ENCODE measurements at regions not wholly inside any gene's neighbourhood (a gene's known extent, or its start where the extent isn't known, plus 50 kb on each side); places are given as distances from the start of the nearest gene placed in this dataset.

DNA sequence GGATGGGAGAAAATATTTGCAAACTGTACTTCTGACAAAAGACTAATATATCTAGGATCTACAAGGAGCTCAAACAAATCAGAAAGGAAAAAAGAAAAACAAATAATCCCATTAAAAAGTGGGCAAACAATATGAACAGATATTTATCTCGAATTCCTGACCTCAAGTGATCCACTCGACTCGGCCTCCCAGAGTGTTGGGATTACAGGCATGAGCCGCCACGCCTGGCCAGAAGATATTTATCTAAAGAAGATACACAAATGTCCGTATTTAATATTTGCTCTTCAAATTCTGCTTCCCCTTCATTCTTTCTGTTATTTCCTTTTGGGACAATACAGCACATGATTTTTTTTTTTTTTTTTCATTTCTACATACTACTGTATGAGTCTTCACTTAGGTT lies 151.7 kb upstream of the GRM7 start:
- no peaks in the 10 kb centered on the region for H3K36me3 ChIP-seq (ENCODE audit: low read depth)
- no peaks in the 10 kb centered on the region for H3K4me1 ChIP-seq (replicated peaks; ENCODE audit: insufficient read depth)
- no TSS peak for BruUV-seq (replicated peaks)
- H3K9me3 ChIP-seq (ENCODE audit: insufficient read depth, low read depth): no peaks in the 10 kb centered on the region
- H3K4me3 ChIP-seq: no peak overlapping the region
- POLR2A ChIA-PET (ENCODE audit: unreplicated experiment): no interaction called here
- H3K79me2 ChIP-seq (ENCODE audit: low read depth): no peaks in the 10 kb centered on the region
- intact Hi-C loops (cut with micrococcal nuclease; ENCODE audit: unreplicated experiment): no loop called here
- H3K27me3 ChIP-seq (ENCODE audit: insufficient read depth, low read depth): 0 out of 2 replicates have a peak, but pooled peaks cover 2% of the 10 kb centered on the region
- H3K9me2 ChIP-seq (ENCODE audit: insufficient read depth): no peaks in the 10 kb centered on the region
- H3K27ac ChIP-seq: no peak overlapping the region
- DNase-seq: no peak
- no peaks in the 10 kb centered on the region for H3F3A ChIP-seq (ENCODE audit: insufficient read depth, low read depth)
- CTCF ChIA-PET: no interaction called here
- H2AFZ ChIP-seq: no peak overlapping the region
- no peak overlapping the region for H3K4me2 ChIP-seq
- TF ChIP-seq EZH2 (IDR thresholded peaks at IDR 0.05; ENCODE audit: low read depth): no peak
- H4K20me1 ChIP-seq (ENCODE audit: insufficient read depth): no peaks in the 10 kb centered on the region

DNA sequence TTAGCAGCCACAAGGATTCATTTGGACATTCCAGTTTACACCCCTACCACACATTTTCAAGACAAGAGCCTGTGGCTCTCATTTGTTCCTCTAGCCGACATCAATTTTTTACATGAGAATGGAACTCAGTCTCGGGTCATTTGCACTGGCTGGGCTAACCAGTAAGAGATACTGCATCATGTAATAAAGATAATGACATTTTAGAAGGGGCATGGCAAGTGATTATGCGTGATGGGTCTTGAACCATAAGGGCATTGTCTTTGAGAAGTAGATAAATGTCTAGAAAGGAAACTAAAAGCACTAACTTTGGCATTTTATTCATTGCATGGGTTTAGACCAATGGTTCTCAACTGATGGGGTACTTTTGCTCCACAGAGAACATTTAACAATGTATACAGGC lies 146.0 kb upstream of the GRM7 start:
- Histone ChIP-seq H3K9me3 (ENCODE audit: insufficient read depth, low read depth) (no peaks in the 10 kb centered on the region), H3K27ac (no peak overlapping the region), H3K4me2 (no peak overlapping the region), H2AFZ (no peak overlapping the region), H3K79me2 (ENCODE audit: low read depth) (no peaks in the 10 kb centered on the region), H3K36me3 (ENCODE audit: low read depth) (no peaks in the 10 kb centered on the region), H3K27me3 (ENCODE audit: insufficient read depth, low read depth) (no peaks in the 10 kb centered on the region), H3K4me3 (no peak overlapping the region), H4K20me1 (ENCODE audit: insufficient read depth) (no peaks in the 10 kb centered on the region), H3K4me1 (replicated peaks; ENCODE audit: insufficient read depth) (no peaks in the 10 kb centered on the region), H3F3A (ENCODE audit: insufficient read depth, low read depth) (no peaks in the 10 kb centered on the region), H3K9me2 (ENCODE audit: insufficient read depth) (no peaks in the 10 kb centered on the region)
- ChIA-PET CTCF (no interaction called here), POLR2A (ENCODE audit: unreplicated experiment) (no interaction called here)
- DNase-seq: no peak
- TF ChIP-seq EZH2 (IDR thresholded peaks at IDR 0.05; ENCODE audit: low read depth): no peak
- TF ChIP-seq, protein P1, sequence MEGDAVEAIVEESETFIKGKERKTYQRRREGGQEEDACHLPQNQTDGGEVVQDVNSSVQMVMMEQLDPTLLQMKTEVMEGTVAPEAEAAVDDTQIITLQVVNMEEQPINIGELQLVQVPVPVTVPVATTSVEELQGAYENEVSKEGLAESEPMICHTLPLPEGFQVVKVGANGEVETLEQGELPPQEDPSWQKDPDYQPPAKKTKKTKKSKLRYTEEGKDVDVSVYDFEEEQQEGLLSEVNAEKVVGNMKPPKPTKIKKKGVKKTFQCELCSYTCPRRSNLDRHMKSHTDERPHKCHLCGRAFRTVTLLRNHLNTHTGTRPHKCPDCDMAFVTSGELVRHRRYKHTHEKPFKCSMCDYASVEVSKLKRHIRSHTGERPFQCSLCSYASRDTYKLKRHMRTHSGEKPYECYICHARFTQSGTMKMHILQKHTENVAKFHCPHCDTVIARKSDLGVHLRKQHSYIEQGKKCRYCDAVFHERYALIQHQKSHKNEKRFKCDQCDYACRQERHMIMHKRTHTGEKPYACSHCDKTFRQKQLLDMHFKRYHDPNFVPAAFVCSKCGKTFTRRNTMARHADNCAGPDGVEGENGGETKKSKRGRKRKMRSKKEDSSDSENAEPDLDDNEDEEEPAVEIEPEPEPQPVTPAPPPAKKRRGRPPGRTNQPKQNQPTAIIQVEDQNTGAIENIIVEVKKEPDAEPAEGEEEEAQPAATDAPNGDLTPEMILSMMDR (conservative IDR thresholded peaks at IDR 0.05): no peak
- no TSS peak for BruUV-seq (replicated peaks)
- intact Hi-C loops (cut with micrococcal nuclease; ENCODE audit: unreplicated experiment): loop anchor here (5.0 kb wide), 1 partner anchor 313 kb away; no protein-coding TSS in a partner anchor

DNA sequence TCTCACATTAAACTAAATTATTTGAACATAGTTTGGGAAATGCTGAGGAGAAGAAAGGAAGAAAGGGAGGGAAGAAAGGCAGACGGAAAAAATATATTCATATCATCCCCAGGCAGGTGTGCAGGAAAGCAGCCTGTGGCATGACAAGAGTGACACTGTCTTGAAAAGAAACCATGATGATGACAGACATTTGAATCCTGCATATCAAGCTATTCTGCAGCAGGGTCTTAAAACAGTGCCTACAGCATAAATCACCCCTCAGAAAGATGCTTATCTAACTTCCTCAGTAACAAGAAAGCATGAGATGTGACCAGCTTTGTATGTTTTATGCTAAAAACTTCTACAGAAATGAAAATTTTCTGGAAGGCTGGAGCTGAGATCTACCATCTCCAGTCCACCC lies 144.5 kb upstream of the GRM7 start:
- Histone ChIP-seq H3K27ac (no peak overlapping the region), H3K4me1 (replicated peaks; ENCODE audit: insufficient read depth) (no peaks in the 10 kb centered on the region), H3F3A (ENCODE audit: insufficient read depth, low read depth) (no peaks in the 10 kb centered on the region), H2AFZ (no peak overlapping the region), H3K4me2 (no peak overlapping the region), H3K4me3 (no peak overlapping the region), H3K9me2 (ENCODE audit: insufficient read depth) (no peaks in the 10 kb centered on the region), H4K20me1 (ENCODE audit: insufficient read depth) (no peaks in the 10 kb centered on the region), H3K9me3 (ENCODE audit: insufficient read depth, low read depth) (no peaks in the 10 kb centered on the region), H3K27me3 (ENCODE audit: insufficient read depth, low read depth) (no peaks in the 10 kb centered on the region), H3K79me2 (ENCODE audit: low read depth) (no peaks in the 10 kb centered on the region), H3K36me3 (ENCODE audit: low read depth) (no peaks in the 10 kb centered on the region)
- CTCF ChIA-PET: no interaction called here
- intact Hi-C loops (cut with micrococcal nuclease; ENCODE audit: unreplicated experiment): no loop called here
- no peak for DNase-seq
- POLR2A ChIA-PET (ENCODE audit: unreplicated experiment): no interaction called here
- TF ChIP-seq EZH2 (IDR thresholded peaks at IDR 0.05; ENCODE audit: low read depth): no peak
- TF ChIP-seq, protein P1 (conservative IDR thresholded peaks at IDR 0.05): no peak
- no TSS peak for BruUV-seq (replicated peaks)
